ENCODE measurements at regions not wholly inside any gene's neighbourhood (a gene's known extent, or its start where the extent isn't known, plus 50 kb on each side); places are given as distances from the start of the nearest gene placed in this dataset.

DNA sequence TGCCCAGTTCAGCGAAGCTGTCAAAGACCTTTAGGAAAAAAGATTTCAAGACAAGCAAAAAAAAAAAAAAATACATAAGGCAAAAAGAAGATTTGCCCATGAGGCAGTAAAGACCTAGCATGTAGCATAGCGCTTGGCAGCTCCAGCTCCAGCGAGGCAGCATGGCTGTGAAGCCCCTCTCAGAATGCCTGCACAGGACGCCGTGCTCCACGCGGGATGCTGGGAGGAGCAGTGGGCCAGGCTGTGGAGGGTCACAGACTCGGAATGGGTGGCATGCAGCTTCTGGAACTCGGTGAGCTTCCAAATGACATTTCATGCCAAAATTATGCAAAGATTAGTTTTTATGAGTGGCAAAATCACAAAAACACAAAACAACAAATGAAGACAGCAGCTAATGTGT is 267.3 kb downstream of the ZNF516 start:
- H3K4me1 ChIP-seq (ENCODE audit: insufficient read depth): no peaks in the 10 kb centered on the region
- DNase-seq (ENCODE audit: low spot score) (no peak), ATAC-seq (no peak)
- no peaks in the 10 kb centered on the region for H3K36me3 Mint-ChIP-seq (ENCODE audit: low read depth)
- no peaks in the 10 kb centered on the region for H3F3A ChIP-seq (replicated peaks; ENCODE audit: low read depth)
- peaks cover 7% of the 10 kb centered on the region; the same call in 1 of the 2 replicates for H3K9me2 ChIP-seq (ENCODE audit: insufficient read depth)
- 0 out of 3 replicates have a peak, but pooled peaks cover 3% of the 10 kb centered on the region for H3K9me3 Mint-ChIP-seq
- H2AFZ ChIP-seq: no peak overlapping the region
- no peaks in the 10 kb centered on the region for H3K27me3 Mint-ChIP-seq (ENCODE audit: insufficient read depth, low read depth, poor library complexity)
- no peaks in the 10 kb centered on the region for H4K20me1 ChIP-seq (replicated peaks; ENCODE audit: insufficient read depth)
- no peak for TF ChIP-seq POLR2AphosphoS5 (IDR thresholded peaks at IDR 0.05; ENCODE audit: low read depth)
- TF ChIP-seq ZNF331 (CRISPR knock-in tag; IDR thresholded peaks at IDR 0.05; ENCODE audit: low read depth): no peak
- TF ChIP-seq, protein P1, sequence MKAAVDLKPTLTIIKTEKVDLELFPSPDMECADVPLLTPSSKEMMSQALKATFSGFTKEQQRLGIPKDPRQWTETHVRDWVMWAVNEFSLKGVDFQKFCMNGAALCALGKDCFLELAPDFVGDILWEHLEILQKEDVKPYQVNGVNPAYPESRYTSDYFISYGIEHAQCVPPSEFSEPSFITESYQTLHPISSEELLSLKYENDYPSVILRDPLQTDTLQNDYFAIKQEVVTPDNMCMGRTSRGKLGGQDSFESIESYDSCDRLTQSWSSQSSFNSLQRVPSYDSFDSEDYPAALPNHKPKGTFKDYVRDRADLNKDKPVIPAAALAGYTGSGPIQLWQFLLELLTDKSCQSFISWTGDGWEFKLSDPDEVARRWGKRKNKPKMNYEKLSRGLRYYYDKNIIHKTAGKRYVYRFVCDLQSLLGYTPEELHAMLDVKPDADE (IDR thresholded peaks at IDR 0.05): no peak
- no peak for TF ChIP-seq NANOG (IDR thresholded peaks at IDR 0.05; ENCODE audit: borderline replicate concordance)
- TF ChIP-seq CREB1 (CRISPR knock-in tag; IDR thresholded peaks at IDR 0.05; ENCODE audit: low read depth): no peak
- TF ChIP-seq, protein P2, sequence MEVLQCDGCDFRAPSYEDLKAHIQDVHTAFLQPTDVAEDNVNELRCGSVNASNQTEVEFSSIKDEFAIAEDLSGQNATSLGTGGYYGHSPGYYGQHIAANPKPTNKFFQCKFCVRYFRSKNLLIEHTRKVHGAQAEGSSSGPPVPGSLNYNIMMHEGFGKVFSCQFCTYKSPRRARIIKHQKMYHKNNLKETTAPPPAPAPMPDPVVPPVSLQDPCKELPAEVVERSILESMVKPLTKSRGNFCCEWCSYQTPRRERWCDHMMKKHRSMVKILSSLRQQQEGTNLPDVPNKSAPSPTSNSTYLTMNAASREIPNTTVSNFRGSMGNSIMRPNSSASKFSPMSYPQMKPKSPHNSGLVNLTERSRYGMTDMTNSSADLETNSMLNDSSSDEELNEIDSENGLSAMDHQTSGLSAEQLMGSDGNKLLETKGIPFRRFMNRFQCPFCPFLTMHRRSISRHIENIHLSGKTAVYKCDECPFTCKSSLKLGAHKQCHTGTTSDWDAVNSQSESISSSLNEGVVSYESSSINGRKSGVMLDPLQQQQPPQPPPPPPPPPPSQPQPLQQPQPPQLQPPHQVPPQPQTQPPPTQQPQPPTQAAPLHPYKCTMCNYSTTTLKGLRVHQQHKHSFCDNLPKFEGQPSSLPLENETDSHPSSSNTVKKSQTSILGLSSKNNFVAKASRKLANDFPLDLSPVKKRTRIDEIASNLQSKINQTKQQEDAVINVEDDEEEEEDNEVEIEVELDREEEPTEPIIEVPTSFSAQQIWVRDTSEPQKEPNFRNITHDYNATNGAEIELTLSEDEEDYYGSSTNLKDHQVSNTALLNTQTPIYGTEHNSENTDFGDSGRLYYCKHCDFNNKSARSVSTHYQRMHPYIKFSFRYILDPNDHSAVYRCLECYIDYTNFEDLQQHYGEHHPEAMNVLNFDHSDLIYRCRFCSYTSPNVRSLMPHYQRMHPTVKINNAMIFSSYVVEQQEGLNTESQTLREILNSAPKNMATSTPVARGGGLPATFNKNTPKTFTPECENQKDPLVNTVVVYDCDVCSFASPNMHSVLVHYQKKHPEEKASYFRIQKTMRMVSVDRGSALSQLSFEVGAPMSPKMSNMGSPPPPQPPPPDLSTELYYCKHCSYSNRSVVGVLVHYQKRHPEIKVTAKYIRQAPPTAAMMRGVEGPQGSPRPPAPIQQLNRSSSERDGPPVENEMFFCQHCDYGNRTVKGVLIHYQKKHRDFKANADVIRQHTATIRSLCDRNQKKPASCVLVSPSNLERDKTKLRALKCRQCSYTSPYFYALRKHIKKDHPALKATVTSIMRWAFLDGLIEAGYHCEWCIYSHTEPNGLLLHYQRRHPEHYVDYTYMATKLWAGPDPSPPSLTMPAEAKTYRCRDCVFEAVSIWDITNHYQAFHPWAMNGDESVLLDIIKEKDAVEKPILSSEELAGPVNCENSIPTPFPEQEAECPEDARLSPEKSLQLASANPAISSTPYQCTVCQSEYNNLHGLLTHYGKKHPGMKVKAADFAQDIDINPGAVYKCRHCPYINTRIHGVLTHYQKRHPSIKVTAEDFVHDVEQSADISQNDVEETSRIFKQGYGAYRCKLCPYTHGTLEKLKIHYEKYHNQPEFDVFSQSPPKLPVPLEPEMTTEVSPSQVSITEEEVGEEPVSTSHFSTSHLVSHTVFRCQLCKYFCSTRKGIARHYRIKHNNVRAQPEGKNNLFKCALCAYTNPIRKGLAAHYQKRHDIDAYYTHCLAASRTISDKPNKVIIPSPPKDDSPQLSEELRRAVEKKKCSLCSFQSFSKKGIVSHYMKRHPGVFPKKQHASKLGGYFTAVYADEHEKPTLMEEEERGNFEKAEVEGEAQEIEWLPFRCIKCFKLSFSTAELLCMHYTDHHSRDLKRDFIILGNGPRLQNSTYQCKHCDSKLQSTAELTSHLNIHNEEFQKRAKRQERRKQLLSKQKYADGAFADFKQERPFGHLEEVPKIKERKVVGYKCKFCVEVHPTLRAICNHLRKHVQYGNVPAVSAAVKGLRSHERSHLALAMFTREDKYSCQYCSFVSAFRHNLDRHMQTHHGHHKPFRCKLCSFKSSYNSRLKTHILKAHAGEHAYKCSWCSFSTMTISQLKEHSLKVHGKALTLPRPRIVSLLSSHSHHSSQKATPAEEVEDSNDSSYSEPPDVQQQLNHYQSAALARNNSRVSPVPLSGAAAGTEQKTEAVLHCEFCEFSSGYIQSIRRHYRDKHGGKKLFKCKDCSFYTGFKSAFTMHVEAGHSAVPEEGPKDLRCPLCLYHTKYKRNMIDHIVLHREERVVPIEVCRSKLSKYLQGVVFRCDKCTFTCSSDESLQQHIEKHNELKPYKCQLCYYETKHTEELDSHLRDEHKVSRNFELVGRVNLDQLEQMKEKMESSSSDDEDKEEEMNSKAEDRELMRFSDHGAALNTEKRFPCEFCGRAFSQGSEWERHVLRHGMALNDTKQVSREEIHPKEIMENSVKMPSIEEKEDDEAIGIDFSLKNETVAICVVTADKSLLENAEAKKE (CRISPR knock-in tag; IDR thresholded peaks at IDR 0.05): no peak
- TF ChIP-seq JUNB (IDR thresholded peaks at IDR 0.05; ENCODE audit: unreplicated experiment): no peak
- TF ChIP-seq, protein P3, sequence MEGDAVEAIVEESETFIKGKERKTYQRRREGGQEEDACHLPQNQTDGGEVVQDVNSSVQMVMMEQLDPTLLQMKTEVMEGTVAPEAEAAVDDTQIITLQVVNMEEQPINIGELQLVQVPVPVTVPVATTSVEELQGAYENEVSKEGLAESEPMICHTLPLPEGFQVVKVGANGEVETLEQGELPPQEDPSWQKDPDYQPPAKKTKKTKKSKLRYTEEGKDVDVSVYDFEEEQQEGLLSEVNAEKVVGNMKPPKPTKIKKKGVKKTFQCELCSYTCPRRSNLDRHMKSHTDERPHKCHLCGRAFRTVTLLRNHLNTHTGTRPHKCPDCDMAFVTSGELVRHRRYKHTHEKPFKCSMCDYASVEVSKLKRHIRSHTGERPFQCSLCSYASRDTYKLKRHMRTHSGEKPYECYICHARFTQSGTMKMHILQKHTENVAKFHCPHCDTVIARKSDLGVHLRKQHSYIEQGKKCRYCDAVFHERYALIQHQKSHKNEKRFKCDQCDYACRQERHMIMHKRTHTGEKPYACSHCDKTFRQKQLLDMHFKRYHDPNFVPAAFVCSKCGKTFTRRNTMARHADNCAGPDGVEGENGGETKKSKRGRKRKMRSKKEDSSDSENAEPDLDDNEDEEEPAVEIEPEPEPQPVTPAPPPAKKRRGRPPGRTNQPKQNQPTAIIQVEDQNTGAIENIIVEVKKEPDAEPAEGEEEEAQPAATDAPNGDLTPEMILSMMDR (conservative IDR thresholded peaks at IDR 0.05; ENCODE audit: low read depth in 2 of 2): no peak
- no peak for TF ChIP-seq EZH2phosphoT487 (IDR thresholded peaks at IDR 0.05; ENCODE audit: unreplicated experiment)
- no peak for TF ChIP-seq EZH2 (IDR thresholded peaks at IDR 0.05; ENCODE audit: low read depth, unreplicated experiment)
- no peak for TF ChIP-seq ZNF114 (CRISPR knock-in tag; IDR thresholded peaks at IDR 0.05)
- TF ChIP-seq, protein P4, sequence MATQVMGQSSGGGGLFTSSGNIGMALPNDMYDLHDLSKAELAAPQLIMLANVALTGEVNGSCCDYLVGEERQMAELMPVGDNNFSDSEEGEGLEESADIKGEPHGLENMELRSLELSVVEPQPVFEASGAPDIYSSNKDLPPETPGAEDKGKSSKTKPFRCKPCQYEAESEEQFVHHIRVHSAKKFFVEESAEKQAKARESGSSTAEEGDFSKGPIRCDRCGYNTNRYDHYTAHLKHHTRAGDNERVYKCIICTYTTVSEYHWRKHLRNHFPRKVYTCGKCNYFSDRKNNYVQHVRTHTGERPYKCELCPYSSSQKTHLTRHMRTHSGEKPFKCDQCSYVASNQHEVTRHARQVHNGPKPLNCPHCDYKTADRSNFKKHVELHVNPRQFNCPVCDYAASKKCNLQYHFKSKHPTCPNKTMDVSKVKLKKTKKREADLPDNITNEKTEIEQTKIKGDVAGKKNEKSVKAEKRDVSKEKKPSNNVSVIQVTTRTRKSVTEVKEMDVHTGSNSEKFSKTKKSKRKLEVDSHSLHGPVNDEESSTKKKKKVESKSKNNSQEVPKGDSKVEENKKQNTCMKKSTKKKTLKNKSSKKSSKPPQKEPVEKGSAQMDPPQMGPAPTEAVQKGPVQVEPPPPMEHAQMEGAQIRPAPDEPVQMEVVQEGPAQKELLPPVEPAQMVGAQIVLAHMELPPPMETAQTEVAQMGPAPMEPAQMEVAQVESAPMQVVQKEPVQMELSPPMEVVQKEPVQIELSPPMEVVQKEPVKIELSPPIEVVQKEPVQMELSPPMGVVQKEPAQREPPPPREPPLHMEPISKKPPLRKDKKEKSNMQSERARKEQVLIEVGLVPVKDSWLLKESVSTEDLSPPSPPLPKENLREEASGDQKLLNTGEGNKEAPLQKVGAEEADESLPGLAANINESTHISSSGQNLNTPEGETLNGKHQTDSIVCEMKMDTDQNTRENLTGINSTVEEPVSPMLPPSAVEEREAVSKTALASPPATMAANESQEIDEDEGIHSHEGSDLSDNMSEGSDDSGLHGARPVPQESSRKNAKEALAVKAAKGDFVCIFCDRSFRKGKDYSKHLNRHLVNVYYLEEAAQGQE (IDR thresholded peaks at IDR 0.05; ENCODE audit: unreplicated experiment): no peak
- no peak for TF ChIP-seq STAT1 (IDR thresholded peaks at IDR 0.05; ENCODE audit: unreplicated experiment)
- no peak overlapping the region for H3K27ac Mint-ChIP-seq
- H3K27me3 ChIP-seq (ENCODE audit: insufficient read depth): no peaks in the 10 kb centered on the region
- H3K4me3 ChIP-seq: no peak overlapping the region
- no peak overlapping the region for H3K27ac ChIP-seq (ENCODE audit: low read depth)
- H3K36me3 ChIP-seq (ENCODE audit: insufficient read depth): no peaks in the 10 kb centered on the region
- H3K4me3 Mint-ChIP-seq: no peak overlapping the region
- no peaks in the 10 kb centered on the region for H3K79me2 ChIP-seq (replicated peaks; ENCODE audit: insufficient read depth)
- H3K4me2 ChIP-seq: no peak overlapping the region
- H3K4me1 Mint-ChIP-seq: peaks cover 2% of the 10 kb centered on the region; the same call in 2 of the 3 replicates

Data from GM23338 (cell line).